ENCODE measurements at regions not wholly inside any gene's neighbourhood (a gene's known extent, or its start where the extent isn't known, plus 50 kb on each side); places are given as distances from the start of the nearest gene placed in this dataset.
A peak's percentile ranks its signal among the peaks of the same experiment; 100 is the strongest.

DNA sequence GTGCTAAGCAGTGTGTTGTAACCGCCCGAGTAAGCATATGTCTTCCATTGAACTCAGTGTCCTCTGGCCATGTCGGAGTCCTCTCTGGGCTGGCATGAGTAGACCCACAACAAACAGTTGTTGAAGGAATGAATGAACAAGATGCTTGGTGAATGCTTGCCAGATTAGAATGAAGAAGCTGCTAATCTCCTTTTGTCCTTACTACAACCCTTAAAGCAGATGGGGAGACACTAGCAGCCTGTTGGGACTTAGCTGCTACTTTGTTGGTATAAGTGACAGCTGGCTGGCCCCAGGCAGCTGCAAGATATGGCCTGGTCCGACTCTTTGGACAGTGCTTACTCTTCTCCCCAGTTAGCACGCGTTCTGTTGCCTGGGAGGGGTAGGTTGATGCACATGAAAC lies 370.1 kb downstream of the RPS24 start:
- DNase-seq, result no peak
- intact Hi-C loops (cut with micrococcal nuclease), result no loop called here

GRCh38 chr10:78404296-78404695 lies 370.6 kb downstream of the RPS24 start:
- POLR2A ChIA-PET, result no interaction called here

More for the DNA sequence above, 370.1 kb downstream of the RPS24 start:
- Histone ChIP-seq H3K9me3 (ENCODE audit: control insufficient read depth in 2 of 3, low read length in 3 of 3) (no peaks in the 10 kb centered on the region), H3K27me3 (ENCODE audit: control insufficient read depth in 2 of 2, insufficient read depth in 2 of 2, low read length in 2 of 2) (no peaks in the 10 kb centered on the region), H3K4me1 (ENCODE audit: control insufficient read depth in 2 of 2, insufficient read depth in 2 of 2, low read length in 2 of 2) (no peaks in the 10 kb centered on the region), H3K27ac (ENCODE audit: low read depth, low read length) (no peak overlapping the region), H3K36me3 (ENCODE audit: control insufficient read depth in 2 of 3, insufficient read depth in 3 of 3, low read length in 3 of 3) (no peaks in the 10 kb centered on the region), H3K4me3 (ENCODE audit: low read length) (no peak overlapping the region)
- ChIA-PET CTCF (no interaction called here), POLR2A (no interaction called here)
- Mint-ChIP-seq H3K9me3 (no peaks in the 10 kb centered on the region), H3K27me3 (peaks cover 0 to 19% (median 11%) of the 10 kb centered on the region in 5 donors), H3K36me3 (no peaks in the 10 kb centered on the region), H3K4me1 (peaks cover 0 to 10% (median 8%) of the 10 kb centered on the region in 7 donors), H3K4me3 (no peak overlapping the region), H3K27ac (no peak overlapping the region)
- no peak for ATAC-seq

DNA sequence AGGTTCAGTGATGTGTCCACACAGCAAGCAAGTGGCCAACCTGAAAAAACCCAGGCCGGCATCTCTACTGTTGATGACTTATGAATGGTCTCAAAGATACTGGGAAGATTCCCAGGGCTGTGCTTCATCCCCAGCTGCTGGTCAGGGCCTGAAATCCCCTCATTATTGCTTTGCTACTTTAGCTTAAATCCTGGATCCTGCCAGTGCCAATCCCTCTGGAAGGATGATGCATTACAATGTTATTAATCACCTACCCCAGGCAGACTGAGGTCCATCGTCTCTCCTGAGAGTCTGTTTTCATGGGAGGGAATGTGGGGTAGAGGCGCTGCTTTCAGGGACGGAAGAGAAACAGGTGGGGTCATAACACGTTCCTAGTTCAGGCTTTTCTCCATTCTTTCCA lies 371.6 kb downstream of the RPS24 start:
- ChIA-PET CTCF (no interaction called here), POLR2A (no interaction called here)
- ATAC-seq (no peak), DNase-seq (no peak)
- Histone ChIP-seq H3K4me3 (ENCODE audit: low read length) (no peak overlapping the region), H3K27me3 (ENCODE audit: control insufficient read depth in 2 of 2, insufficient read depth in 2 of 2, low read length in 2 of 2) (no peaks in the 10 kb centered on the region), H3K9me3 (ENCODE audit: control insufficient read depth in 2 of 3, low read length in 3 of 3) (no peaks in the 10 kb centered on the region), H3K27ac (ENCODE audit: low read depth, low read length) (no peak overlapping the region), H3K36me3 (ENCODE audit: control insufficient read depth in 2 of 3, insufficient read depth in 3 of 3, low read length in 3 of 3) (no peaks in the 10 kb centered on the region), H3K4me1 (ENCODE audit: control insufficient read depth in 2 of 2, insufficient read depth in 2 of 2, low read length in 2 of 2) (no peaks in the 10 kb centered on the region)
- intact Hi-C loops (cut with micrococcal nuclease), result no loop called here
- H3K27me3 Mint-ChIP-seq, result peaks cover 0 to 19% (median 11%) of the 10 kb centered on the region in 5 donors
- no peak overlapping the region for H3K27ac Mint-ChIP-seq
- H3K36me3 Mint-ChIP-seq, result no peaks in the 10 kb centered on the region
- H3K4me1 Mint-ChIP-seq, result peaks cover 0 to 10% (median 8%) of the 10 kb centered on the region in 7 donors
- H3K4me3 Mint-ChIP-seq, result peak overlapping the region in 2 of 10 donors; percentile 31 to 34
- H3K9me3 Mint-ChIP-seq, result no peaks in the 10 kb centered on the region

More at GRCh38 chr10:78404296-78404695, 370.6 kb downstream of the RPS24 start:
- no peaks in the 10 kb centered on the region for H3K9me3 ChIP-seq (ENCODE audit: control insufficient read depth in 2 of 3, low read length in 3 of 3)
- DNase-seq (no peak), ATAC-seq (no peak)
- H3K27me3 Mint-ChIP-seq, result peaks cover 0 to 19% (median 11%) of the 10 kb centered on the region in 5 donors
- no peaks in the 10 kb centered on the region for H3K36me3 Mint-ChIP-seq
- no peak overlapping the region for H3K27ac Mint-ChIP-seq
- H3K27ac ChIP-seq (ENCODE audit: low read depth, low read length), result no peak overlapping the region
- H3K4me1 Mint-ChIP-seq, result peaks cover 0 to 10% (median 8%) of the 10 kb centered on the region in 7 donors
- H3K4me1 ChIP-seq (ENCODE audit: control insufficient read depth in 2 of 2, insufficient read depth in 2 of 2, low read length in 2 of 2), result no peaks in the 10 kb centered on the region
- H3K9me3 Mint-ChIP-seq, result no peaks in the 10 kb centered on the region
- CTCF ChIA-PET, result no interaction called here
- intact Hi-C loops (cut with micrococcal nuclease), result no loop called here
- H3K27me3 ChIP-seq (ENCODE audit: control insufficient read depth in 2 of 2, insufficient read depth in 2 of 2, low read length in 2 of 2), result no peaks in the 10 kb centered on the region
- no peak overlapping the region for H3K4me3 Mint-ChIP-seq
- H3K36me3 ChIP-seq (ENCODE audit: control insufficient read depth in 2 of 3, insufficient read depth in 3 of 3, low read length in 3 of 3), result no peaks in the 10 kb centered on the region
- H3K4me3 ChIP-seq (ENCODE audit: low read length), result no peak overlapping the region

DNA sequence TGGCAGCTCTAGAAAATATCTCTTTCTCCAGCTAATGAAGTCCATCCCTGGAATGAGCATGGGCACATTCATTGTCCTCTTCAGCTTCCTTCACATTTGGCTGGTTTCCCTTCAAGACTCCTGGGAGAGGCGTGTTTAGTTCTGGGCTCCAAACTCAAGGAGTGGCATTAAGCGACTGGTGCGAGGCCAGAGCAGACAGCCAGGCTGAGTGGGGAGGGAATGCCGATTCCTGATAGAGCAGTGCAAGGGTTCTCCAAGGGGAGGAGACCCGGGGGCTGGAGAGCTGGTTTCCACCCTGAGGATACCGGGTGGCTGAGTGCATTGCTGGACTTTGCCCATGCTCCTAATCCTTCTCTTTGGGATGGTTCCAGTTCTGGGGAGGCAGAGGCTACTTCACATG lies 372.1 kb downstream of the RPS24 start:
- Histone ChIP-seq H3K36me3 (ENCODE audit: control insufficient read depth in 2 of 3, insufficient read depth in 3 of 3, low read length in 3 of 3) (no peaks in the 10 kb centered on the region), H3K9me3 (ENCODE audit: control insufficient read depth in 2 of 3, low read length in 3 of 3) (no peaks in the 10 kb centered on the region), H3K27ac (ENCODE audit: low read depth, low read length) (no peak overlapping the region), H3K4me1 (ENCODE audit: control insufficient read depth in 2 of 2, insufficient read depth in 2 of 2, low read length in 2 of 2) (no peaks in the 10 kb centered on the region), H3K4me3 (ENCODE audit: low read length) (no peak overlapping the region), H3K27me3 (ENCODE audit: control insufficient read depth in 2 of 2, insufficient read depth in 2 of 2, low read length in 2 of 2) (no peaks in the 10 kb centered on the region)
- ATAC-seq (no peak), DNase-seq (no peak)
- Mint-ChIP-seq H3K4me3 (peak overlapping the region in 5 of 10 donors; percentile 7 to 81 (median 34)), H3K36me3 (no peaks in the 10 kb centered on the region), H3K9me3 (no peaks in the 10 kb centered on the region), H3K27me3 (peaks cover 0 to 19% (median 11%) of the 10 kb centered on the region in 5 donors), H3K4me1 (peaks cover 0 to 10% (median 8%) of the 10 kb centered on the region in 7 donors), H3K27ac (no peak overlapping the region)
- CTCF ChIA-PET, result no interaction called here
- POLR2A ChIA-PET, result no interaction called here
- intact Hi-C loops (cut with micrococcal nuclease), result no loop called here

- ATAC-seq, result peak; percentile 37
- POLR2A ChIA-PET, result no interaction called here
Measured at GRCh38 chr10:78406648-78407008, 373.0 kb downstream of the RPS24 start.

GRCh38 chr10:78407009-78407711 lies 373.5 kb downstream of the RPS24 start:
- H3K27ac ChIP-seq (ENCODE audit: low read depth, low read length), result no peak overlapping the region
- Mint-ChIP-seq H3K9me3 (no peaks in the 10 kb centered on the region), H3K4me1 (peaks cover 0 to 10% (median 8%) of the 10 kb centered on the region in 7 donors), H3K27me3 (peaks cover 0 to 19% (median 11%) of the 10 kb centered on the region in 5 donors), H3K36me3 (no peaks in the 10 kb centered on the region), H3K4me3 (peak overlapping the region; percentile 70 to 86 (median 80)), H3K27ac (peak overlapping the region in 1 of 9 donors; percentile 9)
- no peaks in the 10 kb centered on the region for H3K4me1 ChIP-seq (ENCODE audit: control insufficient read depth in 2 of 2, insufficient read depth in 2 of 2, low read length in 2 of 2)
- H3K27me3 ChIP-seq (ENCODE audit: control insufficient read depth in 2 of 2, insufficient read depth in 2 of 2, low read length in 2 of 2), result no peaks in the 10 kb centered on the region
- H3K36me3 ChIP-seq (ENCODE audit: control insufficient read depth in 2 of 3, insufficient read depth in 3 of 3, low read length in 3 of 3), result no peaks in the 10 kb centered on the region
- peak; percentile 83 for ATAC-seq
- intact Hi-C loops (cut with micrococcal nuclease), result no loop called here
- peak overlapping the region; percentile 50 for H3K4me3 ChIP-seq (ENCODE audit: low read length)
- ChIA-PET CTCF (no interaction called here), POLR2A (no interaction called here)
- peak; percentile 31 to 62 (median 47) for DNase-seq
- no peaks in the 10 kb centered on the region for H3K9me3 ChIP-seq (ENCODE audit: control insufficient read depth in 2 of 3, low read length in 3 of 3)

More at GRCh38 chr10:78406648-78407008, 373.0 kb downstream of the RPS24 start:
- no peaks in the 10 kb centered on the region for H3K4me1 ChIP-seq (ENCODE audit: control insufficient read depth in 2 of 2, insufficient read depth in 2 of 2, low read length in 2 of 2)
- Mint-ChIP-seq H3K27ac (no peak overlapping the region), H3K9me3 (no peaks in the 10 kb centered on the region), H3K27me3 (peaks cover 0 to 19% (median 11%) of the 10 kb centered on the region in 5 donors), H3K36me3 (no peaks in the 10 kb centered on the region), H3K4me1 (peaks cover 0 to 10% (median 8%) of the 10 kb centered on the region in 7 donors), H3K4me3 (peak overlapping the region; percentile 70 to 86 (median 80))
- CTCF ChIA-PET, result no interaction called here
- DNase-seq, result no peak
- intact Hi-C loops (cut with micrococcal nuclease), result no loop called here
- peak overlapping the region; percentile 50 for H3K4me3 ChIP-seq (ENCODE audit: low read length)
- no peak overlapping the region for H3K27ac ChIP-seq (ENCODE audit: low read depth, low read length)
- H3K36me3 ChIP-seq (ENCODE audit: control insufficient read depth in 2 of 3, insufficient read depth in 3 of 3, low read length in 3 of 3), result no peaks in the 10 kb centered on the region
- no peaks in the 10 kb centered on the region for H3K9me3 ChIP-seq (ENCODE audit: control insufficient read depth in 2 of 3, low read length in 3 of 3)
- H3K27me3 ChIP-seq (ENCODE audit: control insufficient read depth in 2 of 2, insufficient read depth in 2 of 2, low read length in 2 of 2), result no peaks in the 10 kb centered on the region

GRCh38 chr10:78407966-78408365 lies 374.3 kb downstream of the RPS24 start:
- Mint-ChIP-seq H3K27me3 (peaks cover 0 to 19% (median 11%) of the 10 kb centered on the region in 5 donors), H3K9me3 (no peaks in the 10 kb centered on the region), H3K36me3 (no peaks in the 10 kb centered on the region), H3K27ac (no peak overlapping the region), H3K4me1 (peaks cover 0 to 10% (median 8%) of the 10 kb centered on the region in 7 donors), H3K4me3 (peak overlapping the region in 5 of 10 donors; percentile 70 to 85 (median 80))
- ATAC-seq (no peak), DNase-seq (no peak)
- ChIA-PET POLR2A (no interaction called here), CTCF (no interaction called here)
- no peak overlapping the region for H3K4me3 ChIP-seq (ENCODE audit: low read length)
- no peaks in the 10 kb centered on the region for H3K36me3 ChIP-seq (ENCODE audit: control insufficient read depth in 2 of 3, insufficient read depth in 3 of 3, low read length in 3 of 3)
- no peaks in the 10 kb centered on the region for H3K4me1 ChIP-seq (ENCODE audit: control insufficient read depth in 2 of 2, insufficient read depth in 2 of 2, low read length in 2 of 2)
- H3K27me3 ChIP-seq (ENCODE audit: control insufficient read depth in 2 of 2, insufficient read depth in 2 of 2, low read length in 2 of 2), result no peaks in the 10 kb centered on the region
- H3K27ac ChIP-seq (ENCODE audit: low read depth, low read length), result no peak overlapping the region
- H3K9me3 ChIP-seq (ENCODE audit: control insufficient read depth in 2 of 3, low read length in 3 of 3), result no peaks in the 10 kb centered on the region
- intact Hi-C loops (cut with micrococcal nuclease), result no loop called here

Measured in naive thymus-derived CD4-positive, alpha-beta T cell (primary cell).